SK-N-SH treated with all-trans-retinoic acid at 6 μM for 48 hours (cell line): ENCODE measurements at regions not wholly inside any gene's neighbourhood (a gene's known extent, or its start where the extent isn't known, plus 50 kb on each side); places are given as distances from the start of the nearest gene placed in this dataset.

Experiments used
- ATAC-seq: fragments of 200-7000 bp; cut with Tn5 transposase; 3 replicates; pipeline ENCODE4 v1.9.1; 2020; ENCODE audit warnings: mild to moderate bottlenecking, moderate library complexity
- ARNTL ChIP-seq: fragments of 450-650 bp; formaldehyde crosslinking; IDR thresholded peaks from 2 replicates; pipeline ENCODE4 v1.5.0; 2020; ENCODE audit warnings: low read depth, mild to moderate bottlenecking, moderate library complexity, borderline replicate concordance
- BACH2 ChIP-seq: fragments of 250-450 bp; sonication (Bioruptor Pico); IDR thresholded peaks from 2 replicates; pipeline ENCODE4 v1.9.0; 2021; ENCODE audit warnings: mild to moderate bottlenecking, borderline replicate concordance
- CSDC2 ChIP-seq: fragments of 250-450 bp; sonication (Bioruptor Pico); IDR thresholded peaks from 2 replicates; pipeline ENCODE4 v1.5.0; 2020; ENCODE audit warnings: mild to moderate bottlenecking, moderate library complexity
- ISL1 ChIP-seq: fragments of 250-450 bp; sonication (Bioruptor Pico); IDR thresholded peaks from 2 replicates; pipeline ENCODE4 v2.1.2; 2022; ENCODE audit warnings: mild to moderate bottlenecking, moderate library complexity
- OSR1 ChIP-seq: fragments of 250-450 bp; sonication (Bioruptor Pico); IDR thresholded peaks from 2 replicates; pipeline ENCODE4 v1.8.0; 2022; ENCODE audit warnings: moderate library complexity, mild to moderate bottlenecking, inconsistent platforms
- PPARA ChIP-seq: fragments of 250-450 bp; sonication (Bioruptor Pico); IDR thresholded peaks from 2 replicates; pipeline ENCODE4 v1.5.0; 2020; ENCODE audit warnings: mild to moderate bottlenecking, borderline replicate concordance
- RARB ChIP-seq: fragments of 250-450 bp; sonication (Bioruptor Pico); IDR thresholded peaks from 2 replicates; pipeline ENCODE4 v1.8.0; 2021; ENCODE audit warnings: mild to moderate bottlenecking, moderate library complexity
- SNAI2 ChIP-seq: fragments of 250-450 bp; sonication (Bioruptor Pico); IDR thresholded peaks from 2 replicates; pipeline ENCODE4 v1.5.0; 2020; ENCODE audit warnings: mild to moderate bottlenecking, moderate library complexity
- TCF4 ChIP-seq: fragments of 250-450 bp; sonication (Bioruptor Pico); IDR thresholded peaks from 2 replicates; pipeline ENCODE4 v1.8.0; 2021; ENCODE audit warnings: mild to moderate bottlenecking, moderate library complexity, borderline replicate concordance
- TOX ChIP-seq: fragments of 250-450 bp; sonication (Bioruptor Pico); IDR thresholded peaks from 2 replicates; pipeline ENCODE4 v1.8.0; 2021; ENCODE audit warnings: mild to moderate bottlenecking, moderate library complexity, borderline replicate concordance
- ZC3H10 ChIP-seq: fragments of 250-450 bp; sonication (Bioruptor Pico); IDR thresholded peaks from 2 replicates; pipeline ENCODE4 v1.5.1; 2021; ENCODE audit warnings: mild to moderate bottlenecking, moderate library complexity
- ZFP30 ChIP-seq: fragments of 450-650 bp; formaldehyde crosslinking; IDR thresholded peaks from 2 replicates; pipeline ENCODE4 v1.5.0; 2022; ENCODE audit warnings: mild to moderate bottlenecking, moderate library complexity
- ZNF565 ChIP-seq: fragments of 450-650 bp; formaldehyde crosslinking; conservative IDR thresholded peaks from 2 replicates; pipeline ENCODE4 v1.5.0; 2020; ENCODE audit warnings: low read depth, mild to moderate bottlenecking, moderate library complexity
- ZNF70 ChIP-seq: fragments of 450-650 bp; formaldehyde crosslinking; IDR thresholded peaks from 2 replicates; pipeline ENCODE4 v1.5.0; 2020; ENCODE audit warnings: mild to moderate bottlenecking, moderate library complexity
- ZNF8 ChIP-seq: fragments of 450-650 bp; formaldehyde crosslinking; IDR thresholded peaks from 2 replicates; pipeline ENCODE4 v1.5.0; 2020; ENCODE audit warnings: mild to moderate bottlenecking, moderate library complexity
- TF ChIP-seq, protein P1 (sequence below): fragments of 250-450 bp; sonication (Bioruptor Pico); IDR thresholded peaks from 2 replicates; pipeline ENCODE4 v1.5.0; 2020; ENCODE audit warnings: mild to moderate bottlenecking, moderate library complexity
- TF ChIP-seq, protein P2 (sequence below): fragments of 250-450 bp; sonication (Bioruptor Pico); IDR thresholded peaks from 2 replicates; pipeline ENCODE4 v1.8.0; 2020; ENCODE audit warnings: mild to moderate bottlenecking, moderate library complexity, borderline replicate concordance
- TF ChIP-seq, protein P3 (sequence below): fragments of 250-450 bp; sonication (Bioruptor Pico); IDR thresholded peaks from 2 replicates; pipeline ENCODE4 v1.5.1; 2020; ENCODE audit warnings: low read depth, mild to moderate bottlenecking, moderate library complexity
- TF ChIP-seq, protein P4 (sequence below): fragments of 250-450 bp; sonication (Bioruptor Pico); IDR thresholded peaks from 2 replicates; pipeline ENCODE4 v1.8.0; 2021; ENCODE audit warnings: low read depth, mild to moderate bottlenecking, moderate library complexity, borderline replicate concordance
- TF ChIP-seq, protein P5 (sequence below): fragments of 250-450 bp; sonication (Bioruptor Pico); IDR thresholded peaks from 2 replicates; pipeline ENCODE4 v1.5.1; 2021; ENCODE audit warnings: mild to moderate bottlenecking, moderate library complexity

DNA sequence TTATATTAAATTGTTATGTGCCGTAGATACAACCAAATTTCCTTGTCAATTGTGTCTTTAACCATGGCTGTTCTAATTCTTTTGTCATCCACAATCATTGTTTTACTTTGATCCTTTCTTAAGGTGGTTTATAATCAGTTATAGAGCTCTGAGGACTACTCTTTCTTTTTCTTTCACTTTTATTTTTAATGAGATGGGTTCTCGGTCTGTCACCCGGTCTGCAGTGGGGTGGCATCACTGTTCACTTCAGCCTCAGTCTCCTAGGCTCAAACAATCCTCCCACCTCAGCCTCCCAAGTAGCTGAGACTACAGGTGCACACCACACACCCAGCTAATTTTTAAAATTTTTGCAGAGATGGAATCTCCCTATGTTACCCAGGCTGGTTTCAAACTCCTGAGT lies 74.2 kb downstream of the ANXA2R start:
- TF ChIP-seq, protein P1, sequence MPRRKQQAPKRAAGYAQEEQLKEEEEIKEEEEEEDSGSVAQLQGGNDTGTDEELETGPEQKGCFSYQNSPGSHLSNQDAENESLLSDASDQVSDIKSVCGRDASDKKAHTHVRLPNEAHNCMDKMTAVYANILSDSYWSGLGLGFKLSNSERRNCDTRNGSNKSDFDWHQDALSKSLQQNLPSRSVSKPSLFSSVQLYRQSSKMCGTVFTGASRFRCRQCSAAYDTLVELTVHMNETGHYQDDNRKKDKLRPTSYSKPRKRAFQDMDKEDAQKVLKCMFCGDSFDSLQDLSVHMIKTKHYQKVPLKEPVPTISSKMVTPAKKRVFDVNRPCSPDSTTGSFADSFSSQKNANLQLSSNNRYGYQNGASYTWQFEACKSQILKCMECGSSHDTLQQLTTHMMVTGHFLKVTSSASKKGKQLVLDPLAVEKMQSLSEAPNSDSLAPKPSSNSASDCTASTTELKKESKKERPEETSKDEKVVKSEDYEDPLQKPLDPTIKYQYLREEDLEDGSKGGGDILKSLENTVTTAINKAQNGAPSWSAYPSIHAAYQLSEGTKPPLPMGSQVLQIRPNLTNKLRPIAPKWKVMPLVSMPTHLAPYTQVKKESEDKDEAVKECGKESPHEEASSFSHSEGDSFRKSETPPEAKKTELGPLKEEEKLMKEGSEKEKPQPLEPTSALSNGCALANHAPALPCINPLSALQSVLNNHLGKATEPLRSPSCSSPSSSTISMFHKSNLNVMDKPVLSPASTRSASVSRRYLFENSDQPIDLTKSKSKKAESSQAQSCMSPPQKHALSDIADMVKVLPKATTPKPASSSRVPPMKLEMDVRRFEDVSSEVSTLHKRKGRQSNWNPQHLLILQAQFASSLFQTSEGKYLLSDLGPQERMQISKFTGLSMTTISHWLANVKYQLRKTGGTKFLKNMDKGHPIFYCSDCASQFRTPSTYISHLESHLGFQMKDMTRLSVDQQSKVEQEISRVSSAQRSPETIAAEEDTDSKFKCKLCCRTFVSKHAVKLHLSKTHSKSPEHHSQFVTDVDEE (CRISPR knock-in tag), result no peak
- TF ChIP-seq, protein P2, sequence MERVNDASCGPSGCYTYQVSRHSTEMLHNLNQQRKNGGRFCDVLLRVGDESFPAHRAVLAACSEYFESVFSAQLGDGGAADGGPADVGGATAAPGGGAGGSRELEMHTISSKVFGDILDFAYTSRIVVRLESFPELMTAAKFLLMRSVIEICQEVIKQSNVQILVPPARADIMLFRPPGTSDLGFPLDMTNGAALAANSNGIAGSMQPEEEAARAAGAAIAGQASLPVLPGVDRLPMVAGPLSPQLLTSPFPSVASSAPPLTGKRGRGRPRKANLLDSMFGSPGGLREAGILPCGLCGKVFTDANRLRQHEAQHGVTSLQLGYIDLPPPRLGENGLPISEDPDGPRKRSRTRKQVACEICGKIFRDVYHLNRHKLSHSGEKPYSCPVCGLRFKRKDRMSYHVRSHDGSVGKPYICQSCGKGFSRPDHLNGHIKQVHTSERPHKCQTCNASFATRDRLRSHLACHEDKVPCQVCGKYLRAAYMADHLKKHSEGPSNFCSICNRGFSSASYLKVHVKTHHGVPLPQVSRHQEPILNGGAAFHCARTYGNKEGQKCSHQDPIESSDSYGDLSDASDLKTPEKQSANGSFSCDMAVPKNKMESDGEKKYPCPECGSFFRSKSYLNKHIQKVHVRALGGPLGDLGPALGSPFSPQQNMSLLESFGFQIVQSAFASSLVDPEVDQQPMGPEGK (CRISPR knock-in tag), result no peak
- TF ChIP-seq ISL1 (CRISPR knock-in tag) (no peak), TOX (CRISPR knock-in tag) (no peak), TCF4 (CRISPR knock-in tag) (no peak), ZC3H10 (CRISPR knock-in tag) (no peak), OSR1 (CRISPR knock-in tag) (no peak), SNAI2 (CRISPR knock-in tag) (no peak), ARNTL (no peak)
- TF ChIP-seq, protein P3, sequence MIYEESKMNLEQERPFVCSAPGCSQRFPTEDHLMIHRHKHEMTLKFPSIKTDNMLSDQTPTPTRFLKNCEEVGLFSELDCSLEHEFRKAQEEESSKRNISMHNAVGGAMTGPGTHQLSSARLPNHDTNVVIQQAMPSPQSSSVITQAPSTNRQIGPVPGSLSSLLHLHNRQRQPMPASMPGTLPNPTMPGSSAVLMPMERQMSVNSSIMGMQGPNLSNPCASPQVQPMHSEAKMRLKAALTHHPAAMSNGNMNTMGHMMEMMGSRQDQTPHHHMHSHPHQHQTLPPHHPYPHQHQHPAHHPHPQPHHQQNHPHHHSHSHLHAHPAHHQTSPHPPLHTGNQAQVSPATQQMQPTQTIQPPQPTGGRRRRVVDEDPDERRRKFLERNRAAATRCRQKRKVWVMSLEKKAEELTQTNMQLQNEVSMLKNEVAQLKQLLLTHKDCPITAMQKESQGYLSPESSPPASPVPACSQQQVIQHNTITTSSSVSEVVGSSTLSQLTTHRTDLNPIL (CRISPR knock-in tag), result no peak
- TF ChIP-seq, all 23 proteins: peak for 0
- ATAC-seq, result no peak

DNA sequence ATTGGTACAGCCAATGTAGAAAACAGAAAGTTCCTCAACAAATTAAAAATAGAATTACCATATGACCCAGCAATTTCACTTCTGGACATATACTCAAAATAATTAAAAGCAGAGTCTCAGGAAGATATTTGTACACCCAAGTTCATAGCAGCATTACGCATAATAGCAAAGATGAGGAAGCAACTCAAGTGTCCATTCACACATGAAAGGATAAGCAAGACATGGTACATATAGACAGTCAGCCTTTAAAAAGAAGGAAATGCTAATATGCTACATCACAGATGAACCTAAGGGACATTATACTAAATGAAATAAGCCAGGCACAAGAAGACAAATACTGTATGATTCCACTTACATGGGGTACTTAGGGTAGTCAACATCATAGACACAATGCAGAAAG lies 76.7 kb downstream of the ANXA2R start:
- no peak for ATAC-seq
- TF ChIP-seq ISL1 (CRISPR knock-in tag), result no peak
- no peak for TF ChIP-seq RARB
- TF ChIP-seq TCF4 (CRISPR knock-in tag), result no peak
- no peak for TF ChIP-seq ZNF70
- TF ChIP-seq, protein P4, sequence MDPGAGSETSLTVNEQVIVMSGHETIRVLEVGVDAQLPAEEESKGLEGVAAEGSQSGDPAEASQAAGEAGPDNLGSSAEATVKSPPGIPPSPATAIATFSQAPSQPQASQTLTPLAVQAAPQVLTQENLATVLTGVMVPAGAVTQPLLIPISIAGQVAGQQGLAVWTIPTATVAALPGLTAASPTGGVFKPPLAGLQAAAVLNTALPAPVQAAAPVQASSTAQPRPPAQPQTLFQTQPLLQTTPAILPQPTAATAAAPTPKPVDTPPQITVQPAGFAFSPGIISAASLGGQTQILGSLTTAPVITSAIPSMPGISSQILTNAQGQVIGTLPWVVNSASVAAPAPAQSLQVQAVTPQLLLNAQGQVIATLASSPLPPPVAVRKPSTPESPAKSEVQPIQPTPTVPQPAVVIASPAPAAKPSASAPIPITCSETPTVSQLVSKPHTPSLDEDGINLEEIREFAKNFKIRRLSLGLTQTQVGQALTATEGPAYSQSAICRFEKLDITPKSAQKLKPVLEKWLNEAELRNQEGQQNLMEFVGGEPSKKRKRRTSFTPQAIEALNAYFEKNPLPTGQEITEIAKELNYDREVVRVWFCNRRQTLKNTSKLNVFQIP (CRISPR knock-in tag), result no peak
- TF ChIP-seq ZC3H10 (CRISPR knock-in tag), result no peak
- no peak for TF ChIP-seq OSR1 (CRISPR knock-in tag)
- no peak for TF ChIP-seq ZFP30 (CRISPR knock-in tag)
- no peak for TF ChIP-seq TOX (CRISPR knock-in tag)
- TF ChIP-seq ZNF8, result no peak
- no peak for TF ChIP-seq SNAI2 (CRISPR knock-in tag)
- TF ChIP-seq, protein P2 (CRISPR knock-in tag), result no peak
- TF ChIP-seq ARNTL, result no peak
- TF ChIP-seq PPARA (CRISPR knock-in tag), result no peak
- TF ChIP-seq CSDC2 (CRISPR knock-in tag), result no peak
- no peak for TF ChIP-seq ZNF565 (CRISPR knock-in tag)
- TF ChIP-seq, protein P5, sequence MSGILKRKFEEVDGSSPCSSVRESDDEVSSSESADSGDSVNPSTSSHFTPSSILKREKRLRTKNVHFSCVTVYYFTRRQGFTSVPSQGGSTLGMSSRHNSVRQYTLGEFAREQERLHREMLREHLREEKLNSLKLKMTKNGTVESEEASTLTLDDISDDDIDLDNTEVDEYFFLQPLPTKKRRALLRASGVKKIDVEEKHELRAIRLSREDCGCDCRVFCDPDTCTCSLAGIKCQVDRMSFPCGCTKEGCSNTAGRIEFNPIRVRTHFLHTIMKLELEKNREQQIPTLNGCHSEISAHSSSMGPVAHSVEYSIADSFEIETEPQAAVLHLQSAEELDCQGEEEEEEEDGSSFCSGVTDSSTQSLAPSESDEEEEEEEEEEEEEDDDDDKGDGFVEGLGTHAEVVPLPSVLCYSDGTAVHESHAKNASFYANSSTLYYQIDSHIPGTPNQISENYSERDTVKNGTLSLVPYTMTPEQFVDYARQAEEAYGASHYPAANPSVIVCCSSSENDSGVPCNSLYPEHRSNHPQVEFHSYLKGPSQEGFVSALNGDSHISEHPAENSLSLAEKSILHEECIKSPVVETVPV (CRISPR knock-in tag), result no peak
- no peak for TF ChIP-seq BACH2 (CRISPR knock-in tag)
- TF ChIP-seq, all 23 proteins: peak for 0
